ENCODE measurements at regions not wholly inside any gene's neighbourhood (a gene's known extent, or its start where the extent isn't known, plus 50 kb on each side); places are given as distances from the start of the nearest gene placed in this dataset.
"Not testable (repeated sequence)": the region's sequence is repeated elsewhere in the genome, so short reads cannot be mapped to it uniquely, and the experiment has no call there.

- H3K18ac ChIP-seq (ENCODE audit: low read length) = no peak overlapping the region
- no peak overlapping the region for H3K4ac ChIP-seq (ENCODE audit: low read length)
- H2BK15ac ChIP-seq (ENCODE audit: low read length) = no peak overlapping the region
- no peak overlapping the region for H3K9ac ChIP-seq (ENCODE audit: low read depth, low read length, poor library complexity)
- no peak overlapping the region for H2AFZ ChIP-seq (ENCODE audit: low read length)
- H3K79me1 ChIP-seq (ENCODE audit: low read depth, low read length) = no peaks in the 10 kb centered on the region
- H3K4me2 ChIP-seq (ENCODE audit: insufficient read depth, low read length, poor library complexity, severe bottlenecking) = no peak overlapping the region
- H3K27me3 ChIP-seq (ENCODE audit: control insufficient read depth in 3 of 3, insufficient read depth in 3 of 3, low read depth in 1 of 3, low read length in 3 of 3) = no peaks in the 10 kb centered on the region
- H2BK120ac ChIP-seq (ENCODE audit: low read depth, low read length) = no peak overlapping the region
- no CpG with 5 or more reads among the region's 1 CpG for WGBS, 2 donors (ENCODE audit: extremely low coverage in 2 of 2, insufficient read length in 2 of 2, insufficient replicate concordance in 1 of 2)
- no peak overlapping the region for H2BK12ac ChIP-seq (ENCODE audit: low read length)
- no peak overlapping the region for H4K91ac ChIP-seq (ENCODE audit: low read depth, low read length, poor library complexity)
- H3K36me3 ChIP-seq (replicated peaks in 1 of 2; ENCODE audit: control insufficient read depth in 2 of 2, insufficient read depth in 2 of 2, low read length in 2 of 2) = no peaks in the 10 kb centered on the region
- no peak overlapping the region for H3K14ac ChIP-seq (ENCODE audit: low read length)
- no peaks in the 10 kb centered on the region for H3K9me3 ChIP-seq (replicated peaks in 1 of 2; ENCODE audit: control insufficient read depth in 2 of 2, insufficient read depth in 1 of 2, low read depth in 1 of 2, low read length in 2 of 2)
- H2BK5ac ChIP-seq (ENCODE audit: low read length) = no peak overlapping the region
- no peak overlapping the region for H3K23ac ChIP-seq (ENCODE audit: low read depth, low read length, poor library complexity)
- no peak overlapping the region for H4K8ac ChIP-seq (ENCODE audit: low read depth, low read length)
- H3K4me3 ChIP-seq (ENCODE audit: low read length in 2 of 2) = no peak overlapping the region
- no peak overlapping the region for H3K27ac ChIP-seq (replicated peaks; ENCODE audit: low read length)
- H3K4me1 ChIP-seq (ENCODE audit: control insufficient read depth in 2 of 2, insufficient read depth in 1 of 2, low read depth in 1 of 2, low read length in 2 of 2) = no peaks in the 10 kb centered on the region
- H2AK5ac ChIP-seq (ENCODE audit: low read depth, low read length) = no peak overlapping the region
- DNase-seq (ENCODE audit: low spot score) = no peak
These were observed 239.3 kb downstream of the KCNK2 start for GRCh38 chr1:215321802-215322201.

GRCh38 chr1:215323992-215324391 is 241.5 kb downstream of the KCNK2 start:
- not testable (repeated sequence) for H2BK12ac ChIP-seq (ENCODE audit: low read length); H3K14ac ChIP-seq (ENCODE audit: low read length); H2BK15ac ChIP-seq (ENCODE audit: low read length); H3K36me3 ChIP-seq (replicated peaks in 1 of 2; ENCODE audit: control insufficient read depth in 2 of 2, insufficient read depth in 2 of 2, low read length in 2 of 2); H3K27ac ChIP-seq (replicated peaks; ENCODE audit: low read length); H2BK5ac ChIP-seq (ENCODE audit: low read length); H3K4me3 ChIP-seq (ENCODE audit: low read length in 2 of 2); H3K79me1 ChIP-seq (ENCODE audit: low read depth, low read length); H3K4me1 ChIP-seq (ENCODE audit: control insufficient read depth in 2 of 2, insufficient read depth in 1 of 2, low read depth in 1 of 2, low read length in 2 of 2); H3K4ac ChIP-seq (ENCODE audit: low read length); H3K9me3 ChIP-seq (replicated peaks in 1 of 2; ENCODE audit: control insufficient read depth in 2 of 2, insufficient read depth in 1 of 2, low read depth in 1 of 2, low read length in 2 of 2); H3K27me3 ChIP-seq (ENCODE audit: control insufficient read depth in 3 of 3, insufficient read depth in 3 of 3, low read depth in 1 of 3, low read length in 3 of 3); H2AFZ ChIP-seq (ENCODE audit: low read length); H3K4me2 ChIP-seq (ENCODE audit: insufficient read depth, low read length, poor library complexity, severe bottlenecking); H2AK5ac ChIP-seq (ENCODE audit: low read depth, low read length); H4K8ac ChIP-seq (ENCODE audit: low read depth, low read length); H4K91ac ChIP-seq (ENCODE audit: low read depth, low read length, poor library complexity); H3K18ac ChIP-seq (ENCODE audit: low read length); H3K23ac ChIP-seq (ENCODE audit: low read depth, low read length, poor library complexity); DNase-seq (ENCODE audit: low spot score); H2BK120ac ChIP-seq (ENCODE audit: low read depth, low read length); H3K9ac ChIP-seq (ENCODE audit: low read depth, low read length, poor library complexity)
- WGBS, 2 donors (ENCODE audit: extremely low coverage in 2 of 2, insufficient read length in 2 of 2, insufficient replicate concordance in 1 of 2) = no CpG with 5 or more reads among the region's 3 CpGs

DNA sequence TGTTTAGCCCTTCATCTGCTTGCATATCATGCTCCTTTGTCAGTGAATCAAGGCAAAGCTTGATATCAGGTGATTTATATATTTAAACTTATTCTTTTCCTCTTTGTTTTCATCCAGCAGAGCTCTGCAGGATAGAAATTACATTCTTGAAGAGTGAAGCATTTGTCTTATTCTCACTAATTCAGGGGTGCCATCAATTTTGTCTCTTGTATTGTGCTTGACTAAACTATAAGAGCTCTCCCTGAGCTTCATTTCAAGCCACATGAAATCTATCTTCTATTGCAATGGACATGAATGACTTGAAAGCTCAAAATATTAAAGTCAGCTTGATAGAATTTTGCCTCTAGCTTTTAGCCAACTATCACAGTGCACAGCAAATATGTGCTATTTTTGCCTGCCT is 236.7 kb upstream of the KCTD3 start:
- DNase-seq (ENCODE audit: low spot score) = no peak
- Histone ChIP-seq H3K4me3 (ENCODE audit: low read length in 2 of 2) (no peak overlapping the region), H3K4me2 (ENCODE audit: insufficient read depth, low read length, poor library complexity, severe bottlenecking) (no peak overlapping the region), H3K4me1 (ENCODE audit: control insufficient read depth in 2 of 2, insufficient read depth in 1 of 2, low read depth in 1 of 2, low read length in 2 of 2) (no peaks in the 10 kb centered on the region), H3K4ac (ENCODE audit: low read length) (no peak overlapping the region), H4K8ac (ENCODE audit: low read depth, low read length) (no peak overlapping the region), H3K27ac (replicated peaks; ENCODE audit: low read length) (no peak overlapping the region), H2BK12ac (ENCODE audit: low read length) (no peak overlapping the region), H2AFZ (ENCODE audit: low read length) (no peak overlapping the region), H2BK5ac (ENCODE audit: low read length) (no peak overlapping the region), H2BK15ac (ENCODE audit: low read length) (no peak overlapping the region), H3K79me1 (ENCODE audit: low read depth, low read length) (no peaks in the 10 kb centered on the region), H3K18ac (ENCODE audit: low read length) (no peak overlapping the region), H3K27me3 (ENCODE audit: control insufficient read depth in 3 of 3, insufficient read depth in 3 of 3, low read depth in 1 of 3, low read length in 3 of 3) (no peaks in the 10 kb centered on the region), H2AK5ac (ENCODE audit: low read depth, low read length) (no peak overlapping the region), H2BK120ac (ENCODE audit: low read depth, low read length) (no peak overlapping the region), H3K14ac (ENCODE audit: low read length) (no peak overlapping the region), H3K9me3 (replicated peaks in 1 of 2; ENCODE audit: control insufficient read depth in 2 of 2, insufficient read depth in 1 of 2, low read depth in 1 of 2, low read length in 2 of 2) (no peaks in the 10 kb centered on the region), H3K23ac (ENCODE audit: low read depth, low read length, poor library complexity) (no peak overlapping the region), H3K36me3 (replicated peaks in 1 of 2; ENCODE audit: control insufficient read depth in 2 of 2, insufficient read depth in 2 of 2, low read length in 2 of 2) (no peaks in the 10 kb centered on the region), H3K9ac (ENCODE audit: low read depth, low read length, poor library complexity) (no peak overlapping the region), H4K91ac (ENCODE audit: low read depth, low read length, poor library complexity) (no peak overlapping the region)

GRCh38 chr1:215344539-215344938 is 222.6 kb upstream of the KCTD3 start:
- H2AFZ ChIP-seq (ENCODE audit: low read length) = no peak overlapping the region
- no peak overlapping the region for H3K18ac ChIP-seq (ENCODE audit: low read length)
- no peaks in the 10 kb centered on the region for H3K4me1 ChIP-seq (ENCODE audit: control insufficient read depth in 2 of 2, insufficient read depth in 1 of 2, low read depth in 1 of 2, low read length in 2 of 2)
- H3K4ac ChIP-seq (ENCODE audit: low read length) = no peak overlapping the region
- no peak overlapping the region for H2BK120ac ChIP-seq (ENCODE audit: low read depth, low read length)
- no peak for DNase-seq (ENCODE audit: low spot score)
- no peaks in the 10 kb centered on the region for H3K27me3 ChIP-seq (ENCODE audit: control insufficient read depth in 3 of 3, insufficient read depth in 3 of 3, low read depth in 1 of 3, low read length in 3 of 3)
- no peak overlapping the region for H3K4me2 ChIP-seq (ENCODE audit: insufficient read depth, low read length, poor library complexity, severe bottlenecking)
- no peak overlapping the region for H3K4me3 ChIP-seq (ENCODE audit: low read length in 2 of 2)
- H3K27ac ChIP-seq (replicated peaks; ENCODE audit: low read length) = no peak overlapping the region
- no peaks in the 10 kb centered on the region for H3K9me3 ChIP-seq (replicated peaks in 1 of 2; ENCODE audit: control insufficient read depth in 2 of 2, insufficient read depth in 1 of 2, low read depth in 1 of 2, low read length in 2 of 2)
- no peaks in the 10 kb centered on the region for H3K79me1 ChIP-seq (ENCODE audit: low read depth, low read length)
- H4K8ac ChIP-seq (ENCODE audit: low read depth, low read length) = no peak overlapping the region
- no peak overlapping the region for H2BK5ac ChIP-seq (ENCODE audit: low read length)
- no peak overlapping the region for H2AK5ac ChIP-seq (ENCODE audit: low read depth, low read length)
- no peak overlapping the region for H4K91ac ChIP-seq (ENCODE audit: low read depth, low read length, poor library complexity)
- no peaks in the 10 kb centered on the region for H3K36me3 ChIP-seq (replicated peaks in 1 of 2; ENCODE audit: control insufficient read depth in 2 of 2, insufficient read depth in 2 of 2, low read length in 2 of 2)
- no peak overlapping the region for H2BK15ac ChIP-seq (ENCODE audit: low read length)
- H2BK12ac ChIP-seq (ENCODE audit: low read length) = no peak overlapping the region
- no peak overlapping the region for H3K23ac ChIP-seq (ENCODE audit: low read depth, low read length, poor library complexity)
- no peak overlapping the region for H3K9ac ChIP-seq (ENCODE audit: low read depth, low read length, poor library complexity)
- no peak overlapping the region for H3K14ac ChIP-seq (ENCODE audit: low read length)

Measured in neuronal stem cell (in vitro differentiated cells).